Lung (tissue), 11 donors: ENCODE measurements at regions not wholly inside any gene's neighbourhood (a gene's known extent, or its start where the extent isn't known, plus 50 kb on each side); places are given as distances from the start of the nearest gene placed in this dataset.

Experiments
- ATAC-seq: fragments of 200-7000 bp; cut with Tn5 transposase; one replicate; pipeline ENCODE4 v1.9.1; 2020; ENCODE audit warnings: moderate number of reproducible peaks; ENCODE audit not compliant: insufficient read depth, low FRiP score
- DNase-seq, 3 donors: peaks; one replicate each; pipeline ENCODE4 v3.0.0-alpha.2; 2013 to 2017
- H3K27ac ChIP-seq, 2 donors: one replicate each; pipeline ENCODE4 v1.5.1; 2013; ENCODE audit warnings: mild to moderate bottlenecking in 2 of 2, moderate library complexity in 2 of 2, control low read depth in 1 of 2, inconsistent platforms in 1 of 2, low read depth in 1 of 2, low read length in 1 of 2
- H3K27me3 ChIP-seq, 3 donors: one replicate each; pipeline ENCODE4 v1.5.1; 2013; ENCODE audit warnings: low read length in 2 of 3; ENCODE audit not compliant: control insufficient read depth in 3 of 3, insufficient read depth in 3 of 3
- H3K36me3 ChIP-seq, 4 donors: one replicate each; pipeline ENCODE4 v1.5.1; 2013; ENCODE audit warnings: low read length in 4 of 4, mild to moderate bottlenecking in 1 of 4, moderate library complexity in 1 of 4; ENCODE audit not compliant: control insufficient read depth in 4 of 4, insufficient read depth in 4 of 4
- H3K4me1 ChIP-seq, 5 donors: one replicate each; pipeline ENCODE4 v1.5.1; 2013; ENCODE audit warnings: low read length in 5 of 5, mild to moderate bottlenecking in 2 of 5, moderate library complexity in 1 of 5; ENCODE audit not compliant: control insufficient read depth in 5 of 5, insufficient read depth in 5 of 5
- H3K4me3 ChIP-seq: one replicate; pipeline ENCODE4 v1.5.1; 2013; ENCODE audit warnings: mild to moderate bottlenecking, control low read depth, moderate library complexity
- H3K9ac ChIP-seq, 2 donors: one replicate each; pipeline ENCODE4 v1.5.1; 2013; ENCODE audit warnings: low read length in 2 of 2, control low read depth in 1 of 2; ENCODE audit not compliant: insufficient read depth in 1 of 2
- H3K9me3 ChIP-seq, 4 donors: one replicate each; pipeline ENCODE4 v1.5.1; 2013; ENCODE audit warnings: low read length in 3 of 4, mild to moderate bottlenecking in 1 of 4, moderate library complexity in 1 of 4; ENCODE audit not compliant: control insufficient read depth in 4 of 4, insufficient read depth in 3 of 4
- CTCF ChIP-seq: IDR thresholded peaks from 2 replicates; pipeline ENCODE4 v1.5.1; 2012; ENCODE audit warnings: mild to moderate bottlenecking; ENCODE audit errors: control extremely low read depth, extremely low read depth
- WGBS, 2 donors: extraction: QIAGEN DNeasy Blood & Tissue Kit; methylation state at CpG; one replicate each; pipeline ENCODE4 v1.1.7; 2013; 5-methylcytosine and 5-hydroxymethylcytosine counted together
- donor health status: control.
- donor health status: control.
- donor health status: Bipolar disorder and iron deficiency.
- donor health status: healthy.
- donor health status: DM: yes; HTN: yes; CAD: no.

- no peak for TF ChIP-seq CTCF
- Histone ChIP-seq H3K4me3 (no peak overlapping the region), H3K4me1 (peaks cover 0 to 3% (median 0%) of the 10 kb centered on the region in 5 donors), H3K27ac (no peak overlapping the region), H3K9ac (no peak overlapping the region), H3K36me3 (no peaks in the 10 kb centered on the region), H3K27me3 (no peaks in the 10 kb centered on the region), H3K9me3 (no peaks in the 10 kb centered on the region)
- DNase-seq = no peak
- WGBS, 2 donors = 83 to 86% methylated on average over 1 of the region's 1 CpG
- ATAC-seq = no peak
These were observed 230.9 kb upstream of the UBASH3B start for GRCh38 chr11:122424636-122425035.

DNA sequence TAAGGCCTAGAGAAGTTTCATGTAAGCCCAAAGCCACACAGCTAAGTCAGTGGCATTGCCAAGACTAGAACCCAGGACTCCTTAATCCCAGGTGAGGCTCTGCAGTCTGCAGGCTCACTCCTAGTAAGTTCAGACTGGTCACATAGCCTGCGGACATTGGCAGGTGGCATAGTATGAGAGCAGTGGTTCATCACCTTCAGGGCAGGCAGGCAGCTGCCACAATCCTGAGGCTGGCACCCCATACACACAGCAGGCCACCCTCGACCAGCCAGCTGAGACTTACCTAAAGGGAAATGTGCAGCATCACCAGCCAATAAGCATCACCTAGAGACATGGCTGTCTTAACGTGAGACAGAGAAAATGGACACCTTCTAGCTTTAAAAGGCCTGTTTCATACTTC is 231.6 kb upstream of the UBASH3B start:
- H3K27ac ChIP-seq = no peak overlapping the region
- WGBS, 2 donors = 89 to 97% methylated on average over 3 of the region's 3 CpGs
- no peak overlapping the region for H3K4me3 ChIP-seq
- no peaks in the 10 kb centered on the region for H3K9me3 ChIP-seq
- DNase-seq = no peak
- no peak overlapping the region for H3K9ac ChIP-seq
- TF ChIP-seq CTCF = no peak
- H3K27me3 ChIP-seq = no peaks in the 10 kb centered on the region
- peaks cover 0 to 3% (median 0%) of the 10 kb centered on the region in 5 donors for H3K4me1 ChIP-seq
- ATAC-seq = no peak
- no peaks in the 10 kb centered on the region for H3K36me3 ChIP-seq

DNA sequence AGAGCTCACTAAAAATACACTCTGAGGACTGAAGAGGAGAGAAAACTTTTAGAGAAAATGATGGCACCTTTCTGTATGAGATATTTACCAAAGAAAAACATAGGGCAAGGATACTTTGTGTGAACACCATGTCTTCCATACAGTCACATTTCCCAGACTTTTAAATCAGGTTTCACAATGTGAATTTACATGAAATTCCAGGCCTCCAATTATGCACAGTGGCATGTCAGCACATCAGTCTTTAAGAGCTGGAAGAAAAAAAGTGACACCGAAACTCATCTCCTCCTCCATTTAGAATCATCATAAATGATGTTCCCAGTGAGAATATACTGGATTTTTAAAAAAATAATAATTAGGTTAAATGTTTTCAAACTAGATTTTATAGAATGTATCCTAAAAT is 232.2 kb upstream of the UBASH3B start:
- Histone ChIP-seq H3K9ac (no peak overlapping the region), H3K27ac (no peak overlapping the region), H3K27me3 (no peaks in the 10 kb centered on the region), H3K4me3 (no peak overlapping the region), H3K36me3 (no peaks in the 10 kb centered on the region), H3K9me3 (no peaks in the 10 kb centered on the region), H3K4me1 (peaks cover 0 to 3% (median 0%) of the 10 kb centered on the region in 5 donors)
- TF ChIP-seq CTCF = no peak
- 94 to 98% methylated on average over 1 of the region's 1 CpG for WGBS, 2 donors
- ATAC-seq = no peak
- DNase-seq = no peak

DNA sequence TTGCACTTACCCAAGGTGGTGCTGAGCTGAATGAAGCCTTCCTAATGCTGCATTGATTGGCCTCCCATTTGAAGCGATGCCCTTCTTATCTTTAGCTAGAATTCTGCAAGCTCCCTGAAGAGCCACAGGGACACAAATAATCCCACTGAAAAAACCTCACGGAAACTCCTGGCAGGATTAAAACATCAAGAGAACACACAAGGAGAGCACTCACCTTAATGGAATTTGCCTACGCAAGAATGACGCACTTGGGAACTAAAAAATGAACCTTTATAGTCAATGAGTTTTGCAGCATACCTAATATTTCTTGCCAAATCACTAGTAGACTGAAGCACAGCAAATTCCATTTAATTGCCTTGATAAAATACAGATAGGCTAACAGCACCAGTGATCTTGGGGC is 232.8 kb upstream of the UBASH3B start:
- DNase-seq (peak in 1 of 3 donors; percentile 19), ATAC-seq (no peak)
- Histone ChIP-seq H3K36me3 (no peaks in the 10 kb centered on the region), H3K4me1 (peaks cover 0 to 3% (median 0%) of the 10 kb centered on the region in 5 donors), H3K4me3 (no peak overlapping the region), H3K9ac (no peak overlapping the region), H3K27me3 (no peaks in the 10 kb centered on the region), H3K27ac (no peak overlapping the region), H3K9me3 (no peaks in the 10 kb centered on the region)
- no peak for TF ChIP-seq CTCF
- WGBS, 2 donors = 76 to 85% methylated on average over 4 of the region's 4 CpGs
